Bone marrow (tissue), 2 donors: ENCODE measurements at regions not wholly inside any gene's neighbourhood (a gene's known extent, or its start where the extent isn't known, plus 50 kb on each side); places are given as distances from the start of the nearest gene placed in this dataset.

Experiments
- DNase-seq, 2 donors: peaks; one replicate each; lab custom pipeline; 2025; lab: John Stamatoyannopoulos, UW

- peak; percentile 38 to 52 for DNase-seq
Measured at GRCh38 chr10:77710759-77711682, 73.4 kb upstream of the KCNMA1 start.

GRCh38 chr10:77710081-77710551, 72.5 kb upstream of the KCNMA1 start:
- no peak for DNase-seq

- DNase-seq = no peak
Measured at GRCh38 chr10:77707570-77707969, 70.0 kb upstream of the KCNMA1 start.

GRCh38 chr10:77702166-77702565, 64.6 kb upstream of the KCNMA1 start:
- no peak for DNase-seq

GRCh38 chr10:77700086-77700485, 62.5 kb upstream of the KCNMA1 start:
- DNase-seq = no peak

- DNase-seq = no peak
Measured at GRCh38 chr10:77699080-77699645, 61.6 kb upstream of the KCNMA1 start.

GRCh38 chr10:77698267-77698931, 60.8 kb upstream of the KCNMA1 start:
- DNase-seq = no peak

GRCh38 chr10:77696584-77696983, 59.0 kb upstream of the KCNMA1 start:
- no peak for DNase-seq

- no peak for DNase-seq
Measured at GRCh38 chr10:77695186-77695585, 57.6 kb upstream of the KCNMA1 start.

- DNase-seq = no peak
Measured at GRCh38 chr10:77692782-77693181, 55.2 kb upstream of the KCNMA1 start.

- no peak for DNase-seq
Measured at GRCh38 chr10:77689339-77689738, 51.7 kb upstream of the KCNMA1 start.

GRCh38 chr10:77687621-77688020, 50.0 kb upstream of the KCNMA1 start:
- DNase-seq = no peak
